Left kidney (tissue), 1 donor: ENCODE measurements at regions not wholly inside any gene's neighbourhood (a gene's known extent, or its start where the extent isn't known, plus 50 kb on each side); places are given as distances from the start of the nearest gene placed in this dataset.

ENCODE experiments used
- DNase-seq: peaks from one replicate; pipeline ENCODE4 v3.0.0-alpha.2; 2013

- no peak for DNase-seq
Measured at GRCh38 chr6:84524636-84525035, 239.8 kb downstream of the TBX18 start.

DNA sequence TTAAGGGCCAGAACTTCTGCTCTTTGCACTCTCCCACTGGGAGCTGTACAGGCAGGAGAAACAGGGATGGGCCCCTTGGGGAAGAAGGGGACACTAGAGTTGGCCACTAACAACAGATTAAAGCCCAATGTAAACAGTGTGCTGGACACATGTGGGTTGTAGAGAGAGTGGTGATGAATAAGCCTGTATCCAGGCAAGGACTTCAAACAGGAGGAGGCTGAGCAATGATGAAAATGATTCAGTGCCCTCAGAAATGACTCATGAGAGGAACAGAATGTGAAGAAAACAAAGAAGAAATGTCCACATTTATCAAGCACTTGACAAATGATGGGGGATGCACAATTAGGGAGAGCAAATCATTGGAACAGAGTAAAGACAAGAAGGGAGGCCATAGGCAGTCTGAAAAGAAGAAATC, 242.3 kb downstream of the TBX18 start:
- peak; percentile 34 for DNase-seq

DNA sequence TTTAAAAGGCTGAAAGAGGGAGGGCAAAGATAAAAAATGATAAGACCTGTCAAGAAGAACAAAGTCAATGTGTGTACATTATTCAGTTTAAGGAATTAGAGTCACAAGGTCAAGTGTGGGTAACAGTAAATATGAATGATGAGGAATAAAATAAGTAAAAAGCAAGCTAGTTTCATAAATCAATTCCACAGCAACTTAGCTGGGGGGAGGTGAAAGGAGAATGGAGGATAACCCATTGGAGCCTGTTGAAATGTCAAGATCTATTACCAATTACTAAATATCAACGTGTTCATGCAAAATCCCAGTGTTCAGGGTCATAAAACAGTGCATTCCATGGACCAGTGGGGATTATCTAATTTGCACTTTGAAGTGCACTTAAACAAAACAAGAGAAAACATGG, 242.9 kb downstream of the TBX18 start:
- peak; percentile 19 for DNase-seq

- peak; percentile 48 for DNase-seq
Measured at GRCh38 chr6:84517741-84518530, 246.5 kb downstream of the TBX18 start.

DNA sequence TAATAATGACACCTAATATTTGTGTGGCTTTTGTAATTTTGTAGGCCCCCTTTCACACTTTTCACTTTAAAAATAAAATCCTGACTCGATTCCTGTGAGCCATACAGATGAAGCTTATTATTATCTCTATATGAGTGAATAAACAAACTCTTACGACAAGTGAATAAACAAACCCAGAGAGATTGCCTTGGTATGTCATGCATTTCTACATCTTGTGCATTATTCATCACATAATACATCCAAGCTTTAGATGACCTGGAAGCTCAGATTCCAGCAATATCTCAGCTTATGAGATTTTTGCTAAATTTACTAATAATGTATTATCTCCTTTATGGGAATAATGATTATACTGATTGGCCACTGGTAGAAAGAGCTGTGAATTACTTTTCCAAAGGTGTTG, 248.2 kb downstream of the TBX18 start:
- DNase-seq: no peak

DNA sequence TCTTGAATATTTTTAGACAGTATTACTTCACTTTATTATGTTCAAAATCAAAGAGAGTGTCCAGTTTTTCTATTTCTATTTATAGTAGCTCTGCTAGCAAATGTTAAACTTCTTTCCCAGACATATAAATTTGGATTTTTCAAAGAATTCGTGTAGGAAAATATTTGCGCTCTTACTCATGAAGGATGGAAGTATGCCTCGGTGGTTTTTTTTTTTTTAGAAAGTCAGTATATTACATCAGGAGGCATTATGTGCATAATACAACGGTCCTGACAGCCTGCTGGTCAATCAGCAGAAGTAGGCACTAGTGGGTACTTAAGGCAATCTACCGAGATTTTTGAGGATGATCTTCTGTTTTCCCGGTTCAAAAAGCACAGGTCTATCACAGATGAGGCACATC, 249.3 kb downstream of the TBX18 start:
- DNase-seq: no peak

DNA sequence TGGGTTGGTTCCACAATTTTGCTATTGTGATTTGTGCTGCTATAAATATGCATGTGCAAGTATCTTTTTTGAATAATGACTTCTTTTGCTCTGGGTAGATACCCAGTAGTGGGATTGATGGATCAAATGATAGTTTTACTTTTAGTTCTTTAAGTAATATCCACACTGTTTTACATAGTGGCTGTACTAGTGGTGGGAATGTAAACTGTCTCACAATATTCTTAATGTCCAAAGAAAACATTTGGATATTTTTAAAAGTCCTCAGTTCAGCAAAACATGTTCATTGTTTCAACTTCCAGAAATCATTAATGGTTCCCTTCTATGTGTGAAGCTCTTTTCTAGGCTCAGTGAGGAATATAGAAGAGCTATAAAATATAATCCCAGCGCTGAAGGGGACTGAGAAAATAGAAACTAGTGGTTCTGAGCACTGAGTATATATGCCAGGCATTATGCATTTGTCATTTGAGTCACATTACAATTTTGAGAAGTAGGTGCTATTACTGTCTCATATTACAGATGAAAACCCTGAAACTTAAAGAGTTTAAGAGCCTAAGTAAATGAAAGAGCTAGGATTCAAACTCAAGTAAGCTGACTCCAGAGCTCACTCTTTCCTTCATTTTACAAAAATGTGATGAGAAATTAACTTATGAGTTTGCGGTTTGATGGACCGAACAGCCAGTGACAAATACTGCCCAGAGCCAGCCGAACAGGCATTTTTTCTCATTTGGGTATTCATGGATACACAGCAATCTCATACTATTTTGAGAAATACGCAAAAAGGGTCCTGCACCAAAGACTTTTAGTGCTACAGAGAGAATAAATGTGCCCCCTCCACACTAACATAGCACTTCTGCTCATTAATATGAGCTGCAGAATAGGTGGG, 250.1 kb downstream of the TBX18 start:
- no peak for DNase-seq

GRCh38 chr6:84512391-84512790, 252.0 kb downstream of the TBX18 start:
- DNase-seq: no peak

- no peak for DNase-seq
Measured at GRCh38 chr6:84511929-84512328, 252.5 kb downstream of the TBX18 start.

DNA sequence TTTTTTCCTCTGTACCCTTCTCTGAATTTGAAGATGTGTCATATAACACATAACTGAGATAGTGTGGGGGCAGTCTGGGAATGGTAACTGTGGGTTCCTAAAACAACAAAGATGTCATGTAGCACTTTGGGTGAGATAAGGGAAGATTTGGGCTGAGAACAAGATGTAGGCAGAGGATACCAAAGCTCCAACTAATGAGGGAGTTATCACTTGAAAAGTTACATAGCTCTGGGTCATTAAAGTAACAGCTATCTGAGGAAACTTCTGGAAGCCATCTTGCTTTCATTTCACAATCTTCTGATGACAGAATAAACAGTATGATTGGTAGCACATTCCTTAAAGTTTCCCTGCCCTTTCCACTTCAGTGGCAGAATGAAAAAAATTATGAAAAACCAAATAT, 255.4 kb downstream of the TBX18 start:
- no peak for DNase-seq

DNA sequence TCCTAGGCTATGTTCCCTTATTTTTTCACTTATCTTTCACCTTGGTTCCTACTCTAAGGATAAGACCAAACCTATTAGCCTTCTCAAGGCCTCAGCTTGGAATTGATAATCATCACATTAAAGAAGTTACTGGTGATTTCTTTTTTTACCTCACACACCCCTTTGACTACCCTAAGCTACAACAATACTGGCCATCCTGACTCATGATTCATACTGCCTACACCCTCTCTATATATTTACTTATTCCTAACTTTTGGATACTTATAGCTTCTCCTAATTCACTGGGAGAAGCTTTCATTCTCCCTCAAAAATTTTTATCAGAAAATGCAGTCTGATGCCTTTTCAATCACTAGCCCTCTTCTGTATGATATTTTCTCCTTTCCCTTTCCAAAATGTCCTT, 256.1 kb downstream of the TBX18 start:
- DNase-seq: no peak

DNA sequence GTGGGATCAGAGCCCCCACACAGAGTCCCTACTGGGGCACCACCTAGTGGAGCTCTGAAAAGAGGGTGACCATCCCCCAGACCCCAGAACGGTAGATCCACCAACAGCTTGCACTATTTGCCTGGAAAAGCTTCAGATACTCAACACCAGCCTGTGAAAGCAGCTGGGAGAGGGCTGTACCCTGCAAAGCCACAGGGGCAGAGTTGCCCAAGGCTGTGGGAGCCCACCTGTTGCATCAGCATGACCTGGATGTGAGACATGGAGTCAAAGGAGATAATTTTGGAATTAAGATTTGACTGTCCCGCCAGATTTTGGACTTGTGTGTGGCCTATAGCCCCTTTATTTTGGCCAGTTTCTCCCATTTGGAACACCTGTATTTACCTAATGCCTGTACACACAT, 260.4 kb downstream of the TBX18 start:
- DNase-seq: no peak

GRCh38 chr6:84501315-84501714, 263.1 kb downstream of the TBX18 start:
- no peak for DNase-seq

GRCh38 chr6:84500726-84501125, 263.7 kb downstream of the TBX18 start:
- DNase-seq: no peak

DNA sequence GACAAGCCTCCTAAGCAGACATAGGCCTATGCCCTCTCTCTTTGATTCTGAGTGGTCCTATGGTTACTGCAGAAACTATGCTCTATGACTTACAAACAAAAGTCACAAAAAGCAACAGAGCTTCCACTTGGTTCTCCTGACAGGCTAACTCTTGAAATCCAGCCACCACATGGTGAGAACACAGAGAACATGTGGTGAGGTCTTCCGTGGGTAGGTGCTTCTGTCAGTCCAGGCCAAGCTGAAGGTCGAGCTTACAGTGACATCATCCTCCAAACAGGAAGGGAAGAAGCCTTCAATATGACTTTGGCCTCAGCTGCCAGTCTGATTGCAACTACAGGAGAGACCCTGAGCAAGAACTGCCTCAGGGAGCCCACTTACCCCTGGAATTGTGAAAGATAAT, 265.5 kb downstream of the TBX18 start:
- DNase-seq: no peak

- DNase-seq: no peak
Measured at GRCh38 chr6:84492241-84493165, 265.1 kb upstream of the CEP162 start.

DNA sequence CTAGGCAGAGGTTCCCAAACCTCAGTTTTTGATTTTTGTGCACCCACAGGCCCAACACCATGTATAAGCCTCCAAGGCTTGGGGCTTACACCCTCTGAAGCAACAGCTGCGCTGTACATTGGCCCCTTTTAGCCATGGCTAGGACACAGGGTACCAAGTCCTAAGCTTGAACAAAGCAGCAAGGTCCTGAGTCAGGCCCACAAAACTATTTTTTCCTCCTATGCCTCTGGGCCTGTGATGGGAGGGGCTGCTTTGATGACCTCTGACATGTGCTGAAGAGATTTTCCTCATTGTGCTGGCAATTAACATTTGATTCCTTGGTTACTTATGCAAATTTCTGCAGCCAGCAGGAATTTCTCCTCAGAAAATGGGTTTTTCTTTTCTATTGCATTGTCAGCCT, 262.2 kb upstream of the CEP162 start:
- no peak for DNase-seq

- no peak for DNase-seq
Measured at GRCh38 chr6:84486526-84486925, 259.1 kb upstream of the CEP162 start.

DNA sequence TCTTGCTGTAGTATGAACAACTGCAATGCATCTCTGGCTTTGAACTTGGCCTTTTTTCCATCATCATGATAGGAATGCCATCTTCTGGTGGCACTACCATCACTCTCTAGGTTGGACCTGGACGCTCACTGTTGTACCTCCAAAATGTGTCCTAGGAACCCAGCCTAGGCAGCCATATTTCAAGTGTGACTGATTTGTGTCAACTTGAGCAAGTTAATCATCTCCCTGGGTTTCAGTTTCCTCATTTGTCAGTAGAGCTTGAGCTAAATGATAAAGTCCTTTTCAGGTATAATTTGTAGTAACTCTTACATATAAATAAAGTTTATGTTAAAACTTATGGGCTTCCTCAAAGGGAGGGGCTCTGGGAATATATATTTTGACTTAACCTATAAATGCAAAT, 241.7 kb upstream of the CEP162 start:
- no peak for DNase-seq

DNA sequence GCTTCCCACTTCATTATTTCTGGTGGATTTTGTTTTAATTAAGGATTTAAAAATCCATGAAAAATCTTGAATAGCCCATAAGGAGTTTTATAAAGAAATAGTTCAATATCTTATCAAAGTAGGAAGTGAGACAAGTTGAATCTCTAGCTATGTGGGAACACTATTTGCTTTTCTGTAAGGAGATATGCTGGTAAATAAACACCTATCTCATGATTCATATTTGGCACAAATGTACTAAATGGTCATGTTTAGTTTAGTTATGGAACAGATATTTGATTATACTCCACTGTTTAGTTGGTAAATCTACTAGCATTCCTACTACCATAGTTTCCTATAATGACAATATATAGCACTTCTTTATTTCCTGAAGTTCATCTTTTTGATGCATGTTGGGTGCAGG, 239.9 kb upstream of the CEP162 start:
- DNase-seq: no peak

DNA sequence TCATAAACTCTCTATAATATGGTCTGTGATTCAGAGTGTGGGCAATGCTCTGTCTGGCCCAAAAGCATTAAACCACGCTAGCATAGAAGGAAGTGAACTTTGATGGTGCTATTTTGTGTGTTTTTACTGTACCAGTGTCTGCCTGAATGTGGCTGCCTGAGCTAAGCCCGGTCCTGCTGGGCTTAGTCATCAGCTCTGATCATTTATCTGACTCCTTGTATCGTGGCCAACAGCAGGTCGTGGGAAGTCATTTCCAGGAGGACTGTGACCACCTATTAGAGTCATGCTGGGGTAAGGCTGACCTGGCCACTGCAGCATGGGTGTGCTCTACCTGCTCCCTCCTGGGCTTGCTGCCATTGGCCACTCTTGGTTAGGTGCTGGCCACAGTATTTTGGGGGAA, 239.1 kb upstream of the CEP162 start:
- no peak for DNase-seq

- no peak for DNase-seq
Measured at GRCh38 chr6:84464471-84464870, 237.0 kb upstream of the CEP162 start.
